ENCODE measurements at regions not wholly inside any gene's neighbourhood (a gene's known extent, or its start where the extent isn't known, plus 50 kb on each side); places are given as distances from the start of the nearest gene placed in this dataset.

GRCh38 chr2:133945089-133945488 is 308.8 kb upstream of the MGAT5 start:
- WGBS, 2 experiments (ENCODE audit: insufficient coverage in 1 of 2, insufficient read length in 1 of 2) = 86 to 93% methylated on average over 2 to 3 of the region's 3 CpGs
- DNase-seq = no peak
- Mint-ChIP-seq H3K9me3 (no peaks in the 10 kb centered on the region), H3K27ac (no peak overlapping the region), H3K4me3 (no peak overlapping the region), H3K27me3 (ENCODE audit: insufficient read depth) (peaks cover 7% of the 10 kb centered on the region), H3K36me3 (ENCODE audit: low read depth) (no peaks in the 10 kb centered on the region), H3K4me1 (peaks cover 16% of the 10 kb centered on the region)
- Histone ChIP-seq H3K9me3 (ENCODE audit: control insufficient read depth, low read length) (peaks cover 3% of the 10 kb centered on the region), H3K4me3 (ENCODE audit: low read length) (no peak overlapping the region), H3K36me3 (ENCODE audit: control insufficient read depth, insufficient read depth, low read length) (no peaks in the 10 kb centered on the region), H3K27me3 (ENCODE audit: control insufficient read depth, insufficient read depth, low read length, poor library complexity, severe bottlenecking) (peaks cover 15% of the 10 kb centered on the region), H3K27ac (ENCODE audit: low read depth, low read length) (no peak overlapping the region), H3K9ac (ENCODE audit: extremely low read depth, low read length, poor library complexity, severe bottlenecking) (no peak overlapping the region), H3K4me1 (ENCODE audit: control insufficient read depth, insufficient read depth, low read length) (no peaks in the 10 kb centered on the region)
- TF ChIP-seq CTCF (conservative IDR thresholded peaks at IDR 0.05) = no peak

GRCh38 chr2:133947057-133947456 is 306.8 kb upstream of the MGAT5 start:
- TF ChIP-seq CTCF (conservative IDR thresholded peaks at IDR 0.05) = no peak
- H3K4me1 Mint-ChIP-seq = peaks cover 13% of the 10 kb centered on the region
- DNase-seq = no peak
- Histone ChIP-seq H3K4me1 (ENCODE audit: control insufficient read depth, insufficient read depth, low read length) (no peaks in the 10 kb centered on the region), H3K9me3 (ENCODE audit: control insufficient read depth, low read length) (peaks cover 3% of the 10 kb centered on the region), H3K4me3 (ENCODE audit: low read length) (no peak overlapping the region), H3K36me3 (ENCODE audit: control insufficient read depth, insufficient read depth, low read length) (no peaks in the 10 kb centered on the region), H3K27ac (ENCODE audit: low read depth, low read length) (no peak overlapping the region), H3K9ac (ENCODE audit: extremely low read depth, low read length, poor library complexity, severe bottlenecking) (no peak overlapping the region), H3K27me3 (ENCODE audit: control insufficient read depth, insufficient read depth, low read length, poor library complexity, severe bottlenecking) (peaks cover 15% of the 10 kb centered on the region)
- H3K27me3 Mint-ChIP-seq (ENCODE audit: insufficient read depth) = peaks cover 7% of the 10 kb centered on the region
- H3K9me3 Mint-ChIP-seq = no peaks in the 10 kb centered on the region
- WGBS, 2 experiments (ENCODE audit: insufficient coverage in 1 of 2, insufficient read length in 1 of 2) = 100% methylated on average over 1 of the region's 1 CpG; no CpG with 5 or more reads in 1 of the 2 experiments
- H3K4me3 Mint-ChIP-seq = no peak overlapping the region
- H3K27ac Mint-ChIP-seq = no peak overlapping the region
- no peaks in the 10 kb centered on the region for H3K36me3 Mint-ChIP-seq (ENCODE audit: low read depth)

- peaks cover 3% of the 10 kb centered on the region for H3K9me3 ChIP-seq (ENCODE audit: control insufficient read depth, low read length)
- H3K36me3 ChIP-seq (ENCODE audit: control insufficient read depth, insufficient read depth, low read length) = no peaks in the 10 kb centered on the region
- no peak overlapping the region for H3K9ac ChIP-seq (ENCODE audit: extremely low read depth, low read length, poor library complexity, severe bottlenecking)
- Mint-ChIP-seq H3K27me3 (ENCODE audit: insufficient read depth) (peaks cover 3% of the 10 kb centered on the region), H3K27ac (no peak overlapping the region), H3K9me3 (no peaks in the 10 kb centered on the region), H3K4me1 (peaks cover 3% of the 10 kb centered on the region), H3K4me3 (no peak overlapping the region), H3K36me3 (ENCODE audit: low read depth) (no peaks in the 10 kb centered on the region)
- WGBS, 2 experiments (ENCODE audit: insufficient coverage in 1 of 2, insufficient read length in 1 of 2) = 78% methylated on average over 2 of the region's 2 CpGs; no CpG with 5 or more reads in 1 of the 2 experiments
- peaks cover 15% of the 10 kb centered on the region for H3K27me3 ChIP-seq (ENCODE audit: control insufficient read depth, insufficient read depth, low read length, poor library complexity, severe bottlenecking)
- H3K27ac ChIP-seq (ENCODE audit: low read depth, low read length) = no peak overlapping the region
- no peaks in the 10 kb centered on the region for H3K4me1 ChIP-seq (ENCODE audit: control insufficient read depth, insufficient read depth, low read length)
- TF ChIP-seq CTCF (conservative IDR thresholded peaks at IDR 0.05) = no peak
- DNase-seq = no peak
- no peak overlapping the region for H3K4me3 ChIP-seq (ENCODE audit: low read length)
Measured at GRCh38 chr2:133948610-133949290, 305.1 kb upstream of the MGAT5 start.
